Peyer's patch (tissue), 4 donors: ENCODE measurements at regions not wholly inside any gene's neighbourhood (a gene's known extent, or its start where the extent isn't known, plus 50 kb on each side); places are given as distances from the start of the nearest gene placed in this dataset.

ENCODE experiments used
- DNase-seq, 3 donors: peaks; one replicate each; pipeline ENCODE4 v3.0.0-alpha.2; 2017 to 2019
- H3K27ac ChIP-seq, 4 donors: fragments of 200-600 bp; sonication (generic); one replicate each; pipeline ENCODE4 v1.5.1; 2016 to 2019
- H3K27me3 ChIP-seq, 2 donors: fragments of 200-600 bp; sonication (generic); one replicate each; pipeline ENCODE4 v1.5.1; 2019
- H3K36me3 ChIP-seq, 3 donors: fragments of 200-600 bp; sonication (generic); one replicate each; pipeline ENCODE4 v1.5.1; 2016 to 2019
- H3K4me1 ChIP-seq, 4 donors: fragments of 200-600 bp; sonication (generic); one replicate each; pipeline ENCODE4 v1.5.1; 2016 to 2019
- H3K4me3 ChIP-seq, 4 donors: fragments of 200-600 bp; sonication (generic); 1 replicate in 3 of 4; 2 replicates in 1 of 4; pipeline ENCODE4 v1.5.1; 2016 to 2019; ENCODE audit warnings: mild to moderate bottlenecking in 1 of 4
- H3K9me3 ChIP-seq, 4 donors: fragments of 200-600 bp; sonication (generic); one replicate each; pipeline ENCODE4 v1.5.1; 2016 to 2019; ENCODE audit warnings: mild to moderate bottlenecking in 1 of 4
- CTCF ChIP-seq, 6 experiments: fragments of 450-650 bp in 4 of 6; fragments of 200-600 bp in 2 of 6; sonication (generic) in 1 of 6; IDR thresholded peaks; one replicate each; pipeline ENCODE4 v1.5.1; 2017 to 2019; ENCODE audit warnings: antibody characterized with exemption in 6 of 6, mild to moderate bottlenecking in 3 of 6, moderate library complexity in 1 of 6
- POLR2A ChIP-seq, 2 donors: fragments of 450-650 bp; IDR thresholded peaks; one replicate each; pipeline ENCODE4 v1.5.1; 2017; ENCODE audit warnings: antibody characterized with exemption in 2 of 2, mild to moderate bottlenecking in 2 of 2, moderate library complexity in 2 of 2

DNA sequence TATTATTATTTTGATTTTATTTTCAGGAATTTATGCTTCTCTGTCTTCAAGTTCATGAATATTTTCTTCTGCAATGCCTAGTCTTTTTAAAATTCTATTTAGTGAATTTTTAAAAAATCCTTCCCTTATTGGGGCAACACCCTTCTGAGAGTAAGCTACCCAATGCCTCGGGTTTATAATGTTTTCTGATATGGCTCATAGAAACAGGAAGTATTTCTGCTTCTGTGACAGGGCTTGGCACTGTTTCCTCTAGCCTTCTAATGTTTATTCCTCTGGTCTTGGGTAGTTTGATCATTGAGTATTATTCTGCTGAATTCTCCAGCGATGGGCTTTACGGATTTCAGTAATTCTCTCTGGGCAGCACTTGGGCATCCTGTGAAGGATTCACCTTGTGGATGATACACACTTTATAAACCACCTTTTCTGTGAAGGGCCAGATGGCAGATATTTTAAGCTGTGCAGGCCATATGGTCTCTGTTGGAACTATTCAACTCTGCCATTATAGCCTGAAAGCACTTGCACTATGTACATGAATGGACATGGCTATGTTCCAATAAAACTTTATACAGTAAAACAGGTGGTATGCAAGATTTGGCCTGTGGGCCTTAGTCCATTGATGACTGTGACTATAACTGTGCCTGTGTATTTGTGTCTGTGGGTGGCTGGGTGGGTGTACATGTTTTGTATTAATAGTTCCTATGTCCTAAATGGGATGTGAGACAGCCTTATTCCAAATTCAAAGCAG lies 95.9 kb upstream of the FAT1 start:
- H3K4me3 ChIP-seq = no peak overlapping the region
- no peaks in the 10 kb centered on the region for H3K27me3 ChIP-seq
- TF ChIP-seq POLR2A (IDR thresholded peaks at IDR 0.05) (no peak), CTCF (IDR thresholded peaks at IDR 0.05) (no peak)
- H3K36me3 ChIP-seq = no peaks in the 10 kb centered on the region
- H3K4me1 ChIP-seq = peaks cover 0 to 14% (median 0%) of the 10 kb centered on the region in 4 donors
- no peak for DNase-seq
- peak overlapping the region in 1 of 4 donors; percentile 15 for H3K27ac ChIP-seq
- no peaks in the 10 kb centered on the region for H3K9me3 ChIP-seq

DNA sequence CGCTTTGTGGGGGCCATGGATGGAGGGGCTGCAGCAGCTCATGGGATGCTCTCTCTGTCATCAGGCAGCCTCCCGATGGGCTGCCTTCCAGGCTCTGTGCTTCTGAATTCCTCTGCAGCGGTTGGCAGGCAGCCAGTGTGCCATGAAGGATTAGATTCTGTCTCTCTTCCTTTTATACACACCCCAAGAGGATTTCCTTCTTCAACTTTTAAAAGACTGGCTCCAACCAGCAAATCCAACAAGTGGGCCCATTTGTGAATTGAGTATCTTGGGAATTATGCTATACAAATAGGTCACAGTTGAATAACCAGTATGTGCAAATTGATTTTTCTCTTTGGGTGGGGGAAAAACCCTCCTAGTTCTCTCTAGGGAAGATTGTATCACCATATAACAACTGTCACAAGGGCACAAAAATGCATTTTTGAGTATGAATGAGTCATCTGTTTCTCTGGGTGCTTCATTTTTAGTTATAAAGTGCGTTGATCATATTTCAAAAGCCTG lies 96.8 kb upstream of the FAT1 start:
- peak in 1 of 3 donors; percentile 67 for DNase-seq
- Histone ChIP-seq H3K27ac (peak overlapping the region in 2 of 4 donors; percentile 5 to 31), H3K4me1 (peaks cover 0 to 19% (median 0%) of the 10 kb centered on the region in 4 donors)

DNA sequence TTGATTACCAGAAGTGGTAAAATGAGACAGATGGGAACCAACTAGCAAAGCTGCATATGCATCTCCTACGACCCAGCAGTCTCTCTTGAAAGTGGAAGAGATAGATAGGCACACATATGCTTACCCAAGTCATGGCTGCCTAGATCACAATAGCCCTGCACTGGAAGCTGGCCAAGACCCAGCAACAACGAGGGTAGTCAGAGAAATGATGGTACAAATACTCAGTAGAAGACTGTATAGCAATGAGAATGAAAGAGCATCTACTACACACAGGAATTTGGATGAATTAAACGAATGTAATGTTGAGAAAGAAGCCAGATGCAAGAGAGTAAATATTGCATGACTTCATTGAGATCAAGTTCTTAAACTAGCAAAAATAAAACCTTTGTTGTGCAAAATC lies 100.3 kb upstream of the FAT1 start:
- Histone ChIP-seq H3K36me3 (no peaks in the 10 kb centered on the region), H3K27me3 (no peaks in the 10 kb centered on the region), H3K4me3 (no peak overlapping the region), H3K27ac (no peak overlapping the region), H3K9me3 (no peaks in the 10 kb centered on the region), H3K4me1 (peaks cover 0 to 32% (median 0%) of the 10 kb centered on the region in 4 donors)
- DNase-seq = no peak
- TF ChIP-seq POLR2A (IDR thresholded peaks at IDR 0.05) (no peak), CTCF (IDR thresholded peaks at IDR 0.05) (no peak)

More for the DNA sequence above, 96.8 kb upstream of the FAT1 start:
- no peaks in the 10 kb centered on the region for H3K9me3 ChIP-seq
- TF ChIP-seq CTCF (IDR thresholded peaks at IDR 0.05) = no peak
- no peak for TF ChIP-seq POLR2A (IDR thresholded peaks at IDR 0.05)
- H3K4me3 ChIP-seq = no peak overlapping the region
- no peaks in the 10 kb centered on the region for H3K36me3 ChIP-seq
- H3K27me3 ChIP-seq = no peaks in the 10 kb centered on the region

- H3K4me1 ChIP-seq = peaks cover 0 to 31% (median 0%) of the 10 kb centered on the region in 4 donors
- DNase-seq = no peak
- no peak for TF ChIP-seq CTCF (IDR thresholded peaks at IDR 0.05)
- TF ChIP-seq POLR2A (IDR thresholded peaks at IDR 0.05) = no peak
- no peak overlapping the region for H3K27ac ChIP-seq
- H3K4me3 ChIP-seq = no peak overlapping the region
- no peaks in the 10 kb centered on the region for H3K27me3 ChIP-seq
- no peaks in the 10 kb centered on the region for H3K36me3 ChIP-seq
- no peaks in the 10 kb centered on the region for H3K9me3 ChIP-seq
Observed at GRCh38 chr4:186825069-186825468, 101.4 kb upstream of the FAT1 start.

- H3K27me3 ChIP-seq = no peaks in the 10 kb centered on the region
- DNase-seq = no peak
- H3K4me3 ChIP-seq = no peak overlapping the region
- H3K27ac ChIP-seq = peak overlapping the region in 1 of 4 donors; percentile 18
- no peak for TF ChIP-seq CTCF (IDR thresholded peaks at IDR 0.05)
- no peak for TF ChIP-seq POLR2A (IDR thresholded peaks at IDR 0.05)
- peaks cover 0 to 27% (median 0%) of the 10 kb centered on the region in 4 donors for H3K4me1 ChIP-seq
- no peaks in the 10 kb centered on the region for H3K36me3 ChIP-seq
- no peaks in the 10 kb centered on the region for H3K9me3 ChIP-seq
Observed at GRCh38 chr4:186826006-186826405, 102.3 kb upstream of the FAT1 start.
